ENCODE measurements at regions not wholly inside any gene's neighbourhood (a gene's known extent, or its start where the extent isn't known, plus 50 kb on each side); places are given as distances from the start of the nearest gene placed in this dataset.

DNA sequence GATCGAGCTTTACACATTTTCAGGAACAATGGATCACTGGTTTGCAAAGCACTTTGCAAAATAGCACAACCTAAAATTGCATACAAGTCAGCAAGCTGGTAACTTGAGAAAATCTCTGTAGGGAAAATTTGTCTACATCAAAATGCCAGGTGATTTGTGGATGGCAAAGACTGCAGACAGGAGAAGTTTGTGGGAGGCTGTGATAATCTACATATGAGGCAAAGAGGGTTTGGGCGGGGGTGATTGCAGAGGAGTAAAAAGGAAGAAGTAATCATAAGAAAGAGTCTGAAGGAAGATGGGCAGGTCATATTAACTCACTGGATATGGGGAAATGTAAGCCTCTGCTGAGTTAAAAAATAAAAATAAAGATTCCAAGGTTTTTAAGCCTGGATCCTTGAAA, 166.3 kb upstream of the STXBP5 start:
- no peak for DNase-seq

DNA sequence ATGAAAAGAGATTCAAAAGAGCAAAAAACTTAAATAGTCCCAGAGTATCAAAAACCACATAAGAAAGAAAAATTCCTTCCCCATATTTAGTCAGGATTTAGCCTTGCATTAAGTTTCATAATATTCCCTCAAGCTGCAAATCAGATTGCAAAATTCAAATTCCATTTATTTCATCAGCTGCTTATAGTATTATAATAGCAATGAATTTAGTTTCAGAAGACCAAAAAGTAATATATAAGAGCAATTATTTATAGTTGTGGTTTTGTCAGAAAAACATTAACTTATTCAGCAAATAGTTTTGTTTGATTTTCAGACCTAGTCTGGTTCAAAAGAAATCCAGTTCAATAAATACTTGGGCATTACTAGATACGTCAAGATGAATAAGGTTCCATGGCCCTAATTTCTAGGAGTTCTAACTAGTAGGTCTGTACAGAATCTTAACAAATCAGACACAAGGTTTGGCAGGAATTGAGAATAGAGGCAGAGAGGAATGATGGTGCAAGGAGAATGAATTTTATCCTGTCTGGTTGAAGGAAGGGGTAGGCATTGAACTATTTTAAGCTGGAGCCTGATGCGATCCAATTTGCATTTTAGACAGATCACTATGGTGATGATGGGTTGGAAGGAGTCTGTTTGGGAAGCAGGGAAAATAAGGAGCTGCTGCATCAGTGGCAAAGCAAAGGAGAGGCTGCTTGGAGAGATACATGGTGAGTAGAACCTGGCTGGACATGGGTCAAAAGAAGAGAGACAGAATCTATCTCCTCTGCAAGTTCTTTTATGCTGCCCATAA, 163.9 kb upstream of the STXBP5 start:
- no peak for DNase-seq

DNA sequence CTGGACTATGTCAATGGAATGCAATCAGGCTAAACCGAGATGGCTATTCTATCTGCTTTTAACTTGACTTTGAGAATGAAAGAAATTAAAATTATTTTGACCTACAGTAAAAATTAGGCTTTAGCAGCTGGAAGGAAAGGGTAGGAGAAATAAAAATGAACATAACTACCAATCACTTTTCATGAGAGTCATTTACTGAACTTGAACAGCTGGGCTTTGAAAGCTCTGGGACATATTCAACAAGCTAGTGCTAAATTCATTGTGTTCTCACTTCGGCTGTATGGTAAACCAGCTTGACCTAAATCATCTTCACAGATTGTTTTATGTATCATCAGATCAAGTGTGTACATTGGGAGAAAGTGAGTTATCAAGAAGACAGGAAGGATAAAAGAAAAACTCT, 161.5 kb upstream of the STXBP5 start:
- DNase-seq, result no peak

DNA sequence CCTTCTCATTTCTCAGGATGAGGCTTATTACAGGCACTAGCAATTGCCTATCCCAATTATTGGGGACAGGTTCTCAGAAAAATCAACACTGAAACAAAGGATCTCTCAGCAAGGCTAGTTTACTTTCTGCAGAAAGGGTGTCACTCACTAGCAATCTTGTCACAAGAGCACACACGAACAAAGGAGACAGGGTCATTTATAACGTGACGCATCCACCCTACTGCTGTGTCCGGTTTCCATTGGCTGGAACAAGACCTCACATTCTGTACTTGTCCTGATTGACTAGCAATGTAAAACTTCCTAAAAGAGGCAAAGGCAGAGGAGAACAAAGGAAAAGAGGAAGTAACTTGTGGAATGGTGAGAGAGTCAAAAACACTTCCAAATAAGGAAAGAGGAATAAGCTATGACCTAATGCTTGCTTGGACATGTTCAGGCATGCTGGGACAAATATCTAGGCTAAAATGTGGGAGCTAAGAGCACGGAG, 160.2 kb upstream of the STXBP5 start:
- DNase-seq, result no peak

DNA sequence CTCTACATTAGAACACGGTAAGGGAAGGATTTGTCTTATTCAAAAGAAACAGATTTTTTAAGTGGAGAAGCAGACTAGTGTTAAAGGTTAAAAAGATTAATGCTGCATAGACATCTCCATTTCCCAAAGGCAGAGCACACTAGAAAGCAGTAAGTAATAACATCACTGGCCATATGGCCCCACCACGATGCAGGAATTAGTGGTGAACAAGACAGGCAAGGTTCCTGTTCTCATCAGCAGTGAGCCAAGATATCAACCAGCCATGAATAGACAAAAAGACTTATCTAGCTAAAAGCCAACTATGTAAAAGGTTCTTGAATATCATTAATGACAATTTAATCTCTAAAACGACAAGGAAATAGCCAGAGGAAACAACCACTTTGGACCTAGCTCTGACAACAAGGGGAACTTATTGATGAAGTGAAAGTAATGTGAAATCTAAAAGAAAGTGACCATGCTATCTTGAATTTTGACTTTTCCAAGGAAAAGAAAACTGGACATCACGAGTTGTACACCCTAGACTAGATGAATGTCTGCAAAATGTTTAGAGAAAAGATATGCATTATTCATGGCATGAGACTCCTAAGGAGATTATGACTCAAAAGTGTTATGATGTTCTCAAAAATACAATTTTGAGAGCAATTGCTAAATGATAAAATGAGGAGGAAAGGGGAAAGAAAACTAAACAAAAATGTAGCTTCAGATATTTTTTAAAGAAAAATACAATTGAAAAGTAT, 157.9 kb upstream of the STXBP5 start:
- no peak for DNase-seq

DNA sequence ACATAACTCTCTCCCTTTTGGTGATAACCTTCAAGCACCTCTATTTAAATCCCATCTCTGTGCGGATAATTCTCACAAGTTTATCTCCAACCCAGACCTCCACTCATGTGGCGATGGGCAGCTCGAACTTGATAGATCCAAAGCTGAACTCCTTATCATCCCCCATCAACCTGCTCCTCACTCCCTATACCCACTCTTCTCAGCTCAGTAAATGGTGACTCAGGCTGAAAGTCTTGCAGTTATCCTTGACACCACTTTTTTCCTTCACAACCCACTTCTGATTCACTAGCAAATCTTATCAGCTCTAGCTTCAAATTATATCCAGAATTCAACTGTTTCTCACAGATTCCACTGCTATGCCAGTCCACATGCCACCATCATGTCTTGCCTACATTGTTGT, 155.3 kb upstream of the STXBP5 start:
- no peak for DNase-seq

DNA sequence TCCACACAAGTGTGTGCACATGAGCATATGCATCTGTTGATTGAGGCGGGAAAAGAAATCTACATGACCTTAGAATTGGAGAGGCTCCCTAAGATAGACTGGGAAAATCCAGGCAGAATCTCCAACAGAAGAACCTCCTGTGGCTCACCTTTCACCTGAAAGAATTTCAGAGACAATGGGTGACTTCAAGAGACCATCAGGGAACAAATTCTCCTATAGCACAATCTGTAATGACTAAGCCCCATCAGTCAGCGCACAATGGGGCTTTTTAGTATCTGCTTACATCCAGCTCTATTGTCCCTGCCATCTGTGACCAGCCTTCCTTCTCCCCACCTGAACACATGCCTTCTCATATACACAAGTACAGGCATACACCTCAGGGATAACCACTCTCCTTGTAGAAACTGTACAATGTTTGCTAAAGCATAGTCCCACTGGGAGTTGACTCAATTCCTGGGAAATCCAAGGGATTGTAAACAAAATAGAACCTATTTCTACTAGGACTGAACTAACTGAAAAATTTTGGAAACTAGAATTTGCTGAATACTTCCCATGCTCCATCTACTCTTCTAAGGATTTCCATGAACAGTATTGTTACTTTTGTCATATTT, 150.8 kb upstream of the STXBP5 start:
- DNase-seq, result no peak

DNA sequence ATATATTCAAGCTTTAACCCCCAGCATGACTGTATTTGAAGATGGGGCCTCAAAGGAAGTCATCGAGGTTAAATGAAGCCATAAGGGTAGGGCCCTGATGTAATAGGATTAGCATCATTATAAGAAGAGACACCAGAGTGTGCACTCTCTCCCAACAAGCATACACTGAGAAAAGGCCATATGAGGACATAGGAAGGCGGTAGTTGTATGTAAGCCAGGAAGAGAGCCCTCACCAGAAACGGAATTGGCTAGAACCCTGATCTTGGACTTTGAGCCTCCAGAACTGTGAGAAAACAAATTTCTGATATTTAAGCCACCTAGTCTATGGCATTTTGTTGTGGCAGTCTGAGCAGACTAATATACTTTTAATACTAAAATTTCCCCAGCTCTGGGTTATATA, 150.1 kb upstream of the STXBP5 start:
- DNase-seq, result no peak

DNA sequence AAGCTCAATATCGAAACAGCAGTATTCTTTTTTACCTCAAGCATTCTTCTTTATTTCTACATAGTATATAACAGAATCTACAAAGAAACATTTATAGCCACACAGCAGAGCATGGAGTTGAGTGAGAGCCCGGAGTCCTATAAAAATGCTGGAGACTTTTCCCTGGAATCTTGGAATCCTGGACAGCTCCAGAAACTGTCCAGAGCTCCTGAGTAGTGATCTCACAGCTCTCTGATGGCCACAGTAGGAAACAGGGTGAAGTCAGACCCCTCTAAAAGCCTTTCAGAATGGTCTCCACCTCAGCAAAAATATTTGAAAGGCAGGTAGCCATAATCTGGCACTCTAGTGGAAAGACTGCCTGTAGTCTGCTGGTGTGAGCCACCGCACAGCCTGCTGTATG, 149.3 kb upstream of the STXBP5 start:
- no peak for DNase-seq

DNA sequence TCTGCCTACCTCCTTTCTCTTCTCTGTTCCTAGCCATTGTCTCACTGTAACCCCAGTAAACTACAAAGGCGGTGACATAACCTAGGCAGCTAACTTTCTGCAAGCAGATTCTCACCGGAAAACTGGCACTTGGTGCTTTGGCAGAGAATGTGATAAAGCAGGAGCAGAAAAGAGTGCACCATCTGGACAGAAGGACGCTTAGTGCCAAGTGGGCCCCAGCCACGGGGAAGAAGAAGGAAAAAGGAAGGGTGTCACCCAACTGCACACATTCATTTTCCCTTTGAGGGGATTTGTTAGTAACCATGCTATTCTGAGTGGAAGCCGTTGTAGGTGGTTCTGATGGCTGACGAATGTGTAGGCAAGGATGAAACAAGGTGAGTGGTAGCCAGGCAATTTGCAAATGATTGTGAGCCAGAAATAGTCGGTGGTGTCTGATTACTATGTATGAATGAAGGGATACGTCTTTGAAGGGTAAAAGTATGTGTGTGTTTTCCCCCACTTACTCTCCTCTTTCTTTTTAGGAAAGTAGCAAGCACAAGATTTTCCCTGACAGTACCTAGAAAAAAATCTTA, 148.3 kb upstream of the STXBP5 start:
- DNase-seq, result no peak

DNA sequence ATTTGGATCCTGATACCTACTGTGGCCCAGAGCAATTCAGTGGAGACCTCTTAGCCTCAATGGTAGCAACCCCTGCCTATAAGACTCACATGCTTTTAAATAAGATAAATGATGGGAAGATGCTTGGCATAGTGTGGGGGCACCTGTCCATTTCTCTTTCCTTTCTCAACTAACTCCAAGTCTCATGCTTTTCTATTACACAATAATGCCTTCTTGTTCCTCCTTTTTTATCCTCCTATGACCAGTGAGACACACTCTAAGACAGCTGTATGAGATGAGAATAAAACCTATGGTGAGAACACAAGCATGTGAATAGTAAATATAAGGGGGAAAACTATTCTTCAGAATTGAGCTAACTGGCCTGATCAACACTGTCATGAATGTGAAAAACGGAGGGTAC, 147.0 kb upstream of the STXBP5 start:
- no peak for DNase-seq

DNA sequence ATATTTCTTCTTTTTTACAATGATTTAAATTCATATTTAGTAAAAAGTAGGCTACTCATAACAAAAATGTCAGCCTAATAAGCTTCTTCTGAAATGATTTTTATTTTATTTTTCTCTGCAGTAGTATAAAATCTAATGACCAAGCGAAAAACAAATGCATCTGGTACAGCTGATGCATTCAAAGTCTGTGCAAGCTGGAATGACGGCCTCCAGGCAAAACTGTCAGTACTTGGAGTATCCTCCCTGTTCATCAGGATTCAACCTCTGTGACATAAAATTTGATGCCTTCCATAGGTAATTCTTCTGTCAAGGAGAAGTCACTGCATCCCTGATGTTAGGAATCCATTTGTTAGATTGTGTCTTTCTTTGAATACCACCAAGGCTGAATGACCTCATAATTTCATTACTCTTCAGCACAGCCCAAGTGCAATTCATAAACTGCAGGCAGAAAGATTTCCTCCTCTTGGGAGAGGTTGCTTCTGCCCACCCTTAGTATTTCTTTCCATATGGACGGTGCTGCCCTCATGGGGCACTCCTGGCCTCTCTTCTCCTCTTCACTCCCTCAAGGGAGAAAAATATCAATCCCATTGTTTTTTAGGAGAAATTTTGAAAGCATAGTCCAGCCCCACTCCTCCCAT, 146.4 kb upstream of the STXBP5 start:
- DNase-seq, result no peak

DNA sequence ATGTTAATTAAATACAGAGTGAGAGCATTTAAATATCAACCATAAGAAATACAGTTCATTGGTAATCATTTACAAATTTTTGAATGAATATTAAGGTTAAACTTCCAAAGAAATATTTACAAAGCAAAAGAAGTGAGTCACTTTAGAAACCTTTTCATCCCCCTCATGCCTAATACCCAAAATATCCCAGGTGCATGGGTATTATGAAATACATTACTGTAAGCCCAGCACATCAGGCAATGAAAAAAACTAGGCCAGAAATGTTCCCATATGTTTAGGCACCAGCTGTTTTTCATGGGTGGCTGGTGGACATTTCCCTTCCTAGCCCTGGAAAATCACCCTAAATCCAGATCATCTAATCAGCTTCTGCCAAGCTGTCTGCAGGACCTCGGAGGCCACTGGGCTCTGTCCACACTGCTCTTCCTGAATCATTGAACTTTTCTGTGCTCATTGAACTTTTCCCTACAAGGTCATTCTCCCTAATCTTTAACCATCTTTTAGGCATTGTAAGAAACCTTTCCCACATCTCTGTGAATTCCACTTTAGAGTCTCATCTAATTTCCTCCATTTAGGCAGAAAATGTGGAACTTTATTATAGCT, 145.3 kb upstream of the STXBP5 start:
- no peak for DNase-seq

DNA sequence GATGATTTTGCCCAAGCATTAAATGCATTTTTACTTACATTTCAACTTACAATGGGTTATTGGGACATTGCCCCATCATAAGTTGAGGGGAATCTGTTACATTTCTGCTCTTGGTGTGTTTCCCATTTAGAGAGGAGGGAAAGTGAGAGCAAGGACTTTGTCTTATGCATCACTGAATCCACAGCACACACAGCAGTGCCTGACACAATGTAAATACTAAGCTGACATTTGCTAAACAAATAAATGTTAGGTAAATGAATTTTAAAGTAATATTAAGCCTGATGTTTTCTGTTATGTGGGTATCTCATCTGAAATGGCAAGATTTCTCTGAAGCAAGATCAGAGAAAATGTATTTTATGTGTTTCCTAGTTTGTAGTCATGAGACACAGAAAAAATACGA, 143.6 kb upstream of the STXBP5 start:
- no peak for DNase-seq

DNA sequence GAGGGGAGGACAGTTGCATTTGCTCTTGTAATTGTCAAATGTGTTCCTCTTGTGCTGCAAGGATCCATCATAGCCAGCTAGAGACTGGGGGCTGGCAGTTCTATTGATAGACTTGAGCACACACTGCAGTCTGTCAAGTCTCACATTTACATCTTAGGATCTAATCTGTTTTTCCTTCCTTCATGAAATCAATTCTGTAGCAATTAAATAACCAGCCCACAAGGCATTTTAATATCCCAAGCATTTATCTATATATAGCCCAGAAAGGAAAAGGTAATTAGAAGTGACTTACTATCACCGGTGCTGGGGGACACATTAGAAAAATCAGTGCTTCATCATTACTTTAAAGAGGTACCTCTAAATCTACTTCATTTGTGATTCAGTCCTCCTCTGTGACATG, 143.0 kb upstream of the STXBP5 start:
- no peak for DNase-seq

DNA sequence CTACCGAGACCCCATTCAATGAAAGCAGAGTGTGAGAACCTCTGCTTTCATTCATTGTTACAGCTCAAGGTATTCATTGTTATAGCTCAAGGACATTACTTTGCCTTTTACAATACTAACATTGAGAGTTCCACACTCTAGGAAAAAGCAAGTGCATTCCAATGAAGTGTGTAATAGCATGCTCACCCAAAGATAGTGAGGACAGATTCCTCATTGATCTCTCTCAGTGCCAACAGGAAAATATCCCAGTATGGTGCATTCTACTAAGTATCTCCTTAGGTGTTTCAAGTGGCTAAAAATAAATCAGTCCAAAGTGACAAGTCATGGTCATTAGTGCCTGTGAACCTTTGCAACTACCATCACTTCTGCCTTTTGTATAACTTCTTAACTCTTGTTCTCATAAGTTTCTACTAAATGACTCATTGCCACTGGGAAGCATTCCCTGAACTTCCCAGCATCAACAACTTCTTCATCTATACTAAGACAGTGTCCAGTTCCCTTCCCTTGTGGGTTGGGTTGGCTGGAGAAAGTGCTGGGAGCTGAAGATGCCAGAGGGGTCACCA, 140.7 kb upstream of the STXBP5 start:
- DNase-seq, result no peak

DNA sequence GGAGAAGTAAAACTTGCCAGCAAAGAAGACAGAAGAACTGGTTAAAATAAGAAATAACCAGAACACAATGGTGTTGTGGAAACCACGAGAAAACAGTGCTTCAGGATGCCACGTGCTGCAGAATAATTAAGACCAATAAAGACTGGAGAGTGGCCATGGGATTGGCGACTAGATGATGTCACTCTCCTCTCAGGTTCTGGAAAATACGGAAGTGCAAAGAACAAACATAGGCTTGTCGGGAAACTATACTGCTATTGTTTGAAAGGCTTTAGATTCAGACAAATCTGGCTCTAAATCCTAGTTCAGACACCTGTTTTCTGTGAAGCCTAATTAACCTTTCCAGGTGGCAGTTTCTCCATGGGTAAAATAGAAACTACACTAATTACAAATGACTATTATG, 138.4 kb upstream of the STXBP5 start:
- DNase-seq, result no peak

DNA sequence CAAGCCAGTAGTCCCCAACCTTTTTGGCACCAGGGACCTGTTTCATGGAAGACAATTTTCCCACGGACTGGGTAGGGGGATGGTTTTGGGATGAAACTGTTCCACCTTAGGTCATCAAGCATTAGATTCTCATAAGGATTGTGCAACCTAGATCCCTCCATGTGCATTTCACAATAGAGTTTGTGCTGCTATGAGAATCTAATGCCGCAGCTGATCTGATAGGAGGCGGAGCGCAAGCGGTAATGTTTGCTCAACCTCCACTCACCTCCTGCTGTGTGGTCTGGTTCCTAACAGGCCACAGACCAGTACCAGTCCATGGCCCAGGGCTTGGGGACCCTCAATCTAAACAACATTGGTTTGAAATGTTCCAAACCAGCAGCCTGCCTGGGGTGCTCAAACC, 137.0 kb upstream of the STXBP5 start:
- DNase-seq, result no peak

DNA sequence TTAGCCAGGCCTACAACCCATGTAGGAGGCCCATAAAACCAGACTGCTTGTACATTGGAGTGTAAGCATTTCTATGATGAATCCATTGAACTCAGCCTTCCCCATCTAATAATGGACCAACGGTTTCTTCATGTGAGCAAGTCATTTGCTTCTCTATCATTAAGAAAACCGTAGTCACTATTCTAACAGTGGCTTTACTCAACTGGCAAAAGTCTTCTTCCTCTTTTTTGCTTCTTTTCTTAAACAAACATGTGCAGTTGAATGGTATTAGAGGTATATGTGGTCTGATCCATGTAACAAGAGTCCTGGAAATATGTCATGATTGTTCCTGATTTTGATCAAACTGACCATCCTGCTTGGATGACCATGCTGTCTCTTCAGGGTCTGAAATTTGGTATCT, 132.4 kb upstream of the STXBP5 start:
- DNase-seq, result no peak

DNA sequence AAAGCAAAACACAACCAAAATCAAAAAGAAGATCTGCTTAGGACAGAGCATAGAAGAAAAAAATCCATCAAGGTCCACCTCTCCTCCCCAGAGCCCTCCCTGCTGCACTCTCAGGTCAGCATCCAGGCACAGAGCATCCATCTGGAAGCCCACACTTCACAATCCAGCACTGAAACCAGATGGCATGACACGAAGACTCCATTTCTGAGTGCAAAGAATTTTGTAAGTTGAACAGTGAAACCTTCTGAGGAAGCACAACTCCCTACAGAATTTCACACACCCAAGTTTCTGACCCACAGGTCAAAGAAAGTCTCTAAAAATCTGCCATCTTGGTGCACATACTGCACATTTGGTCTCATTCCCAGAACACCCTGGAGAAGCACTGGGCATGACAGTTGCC, 128.8 kb upstream of the STXBP5 start:
- DNase-seq, result no peak

DNA sequence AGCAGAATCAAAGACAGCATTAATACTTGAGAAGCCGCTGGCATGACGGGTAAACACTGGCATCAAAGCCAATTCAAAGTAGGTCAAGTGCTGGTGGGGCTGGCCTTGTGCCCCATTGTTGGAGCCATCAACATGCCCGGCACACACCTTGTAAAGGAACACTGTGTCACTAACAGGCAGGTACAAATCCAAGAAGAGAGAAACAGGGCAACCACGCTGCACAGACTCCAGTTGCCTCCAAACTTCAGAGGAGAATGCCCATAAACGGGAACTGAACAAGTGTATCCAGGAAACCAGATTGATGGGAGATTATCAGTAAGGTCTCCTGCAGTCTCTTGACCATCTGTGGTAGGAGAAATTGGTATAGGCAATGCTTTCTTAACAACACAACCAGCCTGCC, 127.0 kb upstream of the STXBP5 start:
- DNase-seq, result no peak

DNA sequence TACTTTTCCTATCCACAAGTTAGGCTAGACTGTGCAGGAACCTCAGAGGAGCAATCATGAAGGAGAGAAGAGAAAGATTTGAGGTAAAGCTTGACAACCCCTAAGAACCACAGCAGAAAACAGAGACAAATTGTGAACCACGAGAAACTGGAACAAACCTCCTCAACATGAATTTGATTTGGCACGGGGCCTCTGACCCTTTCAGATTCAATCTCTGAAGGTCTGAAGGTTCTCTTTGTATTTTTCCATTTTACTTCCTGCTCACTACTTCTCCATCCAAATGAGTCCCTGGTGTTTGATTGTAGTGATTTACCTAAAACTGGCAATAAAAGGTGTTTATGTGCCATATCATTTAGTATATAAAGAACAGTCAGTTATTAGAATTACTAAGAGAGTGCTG, 126.1 kb upstream of the STXBP5 start:
- no peak for DNase-seq

Data from skin of body (tissue), 1 donor.